NCI-H524 treated with DMSO at 0.1 percent for 48 hours (cell line): ENCODE measurements at regions not wholly inside any gene's neighbourhood (a gene's known extent, or its start where the extent isn't known, plus 50 kb on each side); places are given as distances from the start of the nearest gene placed in this dataset.

Experiments used
- DNase-seq: peaks from one replicate; lab custom pipeline; 2025; lab: John Stamatoyannopoulos, UW

GRCh38 chr10:107813451-107814162 is 649.1 kb upstream of the SORCS1 start:
- no peak for DNase-seq

- DNase-seq = no peak
These were observed 645.4 kb upstream of the SORCS1 start for GRCh38 chr10:107809889-107810288.

DNA sequence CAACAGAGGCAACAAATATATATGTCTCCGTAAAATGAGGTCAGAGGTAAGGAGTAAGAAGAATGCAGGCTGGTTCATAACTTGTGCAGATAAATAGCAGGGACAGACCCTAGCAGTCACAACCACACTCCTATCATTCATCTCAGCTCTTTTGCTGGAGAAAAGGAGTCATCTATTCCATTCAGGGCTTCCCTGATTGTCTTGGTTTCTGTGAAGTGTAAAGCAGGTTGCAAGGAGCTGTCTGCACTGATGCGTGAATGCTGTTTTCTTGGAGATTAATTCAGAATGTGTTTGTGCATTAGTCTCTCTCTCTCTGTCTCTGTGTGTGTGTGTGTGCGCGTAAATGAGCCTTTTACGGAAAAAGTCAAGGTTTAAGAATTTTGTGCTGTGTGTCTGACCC is 643.3 kb upstream of the SORCS1 start:
- DNase-seq = no peak

DNA sequence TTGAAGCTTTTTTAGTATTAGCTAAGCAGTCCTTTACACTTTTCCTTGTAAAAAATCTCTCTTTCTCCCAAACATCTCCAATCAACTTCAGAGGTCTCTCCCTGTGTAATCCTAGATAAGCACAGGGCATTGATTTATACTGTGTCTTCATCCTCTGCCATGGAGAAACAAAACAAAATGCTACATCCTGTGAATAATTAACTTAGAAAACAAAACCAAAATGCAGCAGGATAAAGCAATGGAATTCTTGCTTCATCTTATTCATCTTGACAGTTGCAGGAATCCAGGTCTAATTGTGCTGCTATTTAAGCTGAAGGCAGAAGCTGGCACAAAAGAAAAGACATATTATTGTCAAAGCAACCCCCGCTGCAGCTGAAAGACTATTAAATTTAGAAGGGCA is 641.5 kb upstream of the SORCS1 start:
- no peak for DNase-seq

- no peak for DNase-seq
These were observed 639.0 kb upstream of the SORCS1 start for GRCh38 chr10:107803546-107803945.

DNA sequence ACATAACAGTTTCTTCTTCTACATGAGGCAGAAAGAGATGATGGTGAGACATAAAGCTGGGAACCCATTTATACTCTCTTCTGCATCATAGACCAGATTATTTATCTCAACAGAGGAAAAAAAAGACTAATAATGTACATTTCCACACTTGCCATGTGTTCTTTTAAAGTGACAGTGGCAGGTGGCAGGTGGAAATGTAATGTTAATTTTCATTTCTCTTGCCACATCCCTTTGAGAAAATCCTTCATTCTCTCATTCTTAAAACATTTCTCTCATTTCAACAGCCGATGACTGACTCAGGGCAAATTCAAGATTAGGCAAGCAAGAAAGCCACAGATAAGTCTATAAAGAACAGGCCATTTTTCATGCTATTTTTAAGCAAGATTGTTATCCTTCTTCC is 635.6 kb upstream of the SORCS1 start:
- DNase-seq = no peak

- no peak for DNase-seq
These were observed 625.8 kb upstream of the SORCS1 start for GRCh38 chr10:107790271-107790670.

DNA sequence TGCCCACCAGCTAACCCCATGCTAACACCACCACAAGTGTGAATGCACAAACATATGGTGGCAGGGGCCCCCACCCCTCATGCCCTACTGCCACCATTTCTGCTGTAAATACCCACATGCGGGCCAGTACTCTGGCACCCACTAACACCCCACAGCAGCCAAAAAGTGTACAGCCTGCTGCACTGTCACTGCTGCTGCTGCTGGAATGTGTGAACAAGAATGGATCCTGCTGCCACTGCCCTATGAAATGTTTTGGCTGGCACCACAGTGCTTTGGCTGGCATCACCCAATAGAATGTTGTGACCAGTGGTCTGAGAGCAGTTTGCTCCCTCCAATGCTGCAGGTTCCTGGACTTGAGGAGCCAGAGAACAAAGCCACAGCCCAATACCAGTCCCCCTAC is 606.6 kb upstream of the SORCS1 start:
- DNase-seq = no peak

- no peak for DNase-seq
These were observed 602.7 kb upstream of the SORCS1 start for GRCh38 chr10:107767185-107767584.

DNA sequence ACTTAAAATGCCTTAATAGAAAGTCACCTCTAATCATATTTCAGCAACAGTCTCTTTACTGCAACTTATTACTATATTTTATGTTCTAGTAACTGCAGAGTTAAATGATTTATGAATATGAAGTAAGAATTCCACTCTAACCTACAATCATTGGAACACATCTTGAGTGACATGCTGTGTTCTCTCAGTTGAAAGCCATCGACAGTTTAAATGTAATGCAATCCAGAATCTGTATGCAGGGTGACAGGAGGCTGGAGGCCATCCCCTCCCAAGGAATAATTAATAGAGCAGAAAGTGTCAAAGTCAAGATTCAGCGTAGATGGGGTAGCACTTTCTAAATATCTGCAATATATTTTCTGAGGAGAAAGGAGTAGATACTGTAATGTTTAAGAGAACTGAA is 590.3 kb upstream of the SORCS1 start:
- DNase-seq = no peak

DNA sequence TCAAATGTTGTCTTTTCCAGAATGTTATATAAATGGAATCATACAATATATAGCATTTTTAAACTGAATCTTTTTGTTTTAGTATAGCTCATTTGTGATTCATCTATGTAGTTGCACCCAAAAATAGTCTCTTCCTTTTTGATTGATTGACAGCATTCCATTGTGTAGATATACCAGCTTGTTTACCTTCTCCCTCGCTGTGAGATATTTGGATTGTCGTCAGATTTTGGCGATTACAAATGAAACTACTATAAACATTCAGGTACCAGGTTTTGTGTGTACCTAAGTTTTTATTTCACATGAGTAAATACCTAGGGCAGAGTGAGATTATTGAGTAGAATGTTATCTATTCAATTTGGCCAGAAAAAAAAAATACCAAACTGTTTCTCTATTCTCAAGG is 584.7 kb upstream of the SORCS1 start:
- no peak for DNase-seq

- no peak for DNase-seq
These were observed 583.3 kb upstream of the SORCS1 start for GRCh38 chr10:107747851-107748250.

GRCh38 chr10:107741971-107742370 is 577.5 kb upstream of the SORCS1 start:
- DNase-seq = no peak

DNA sequence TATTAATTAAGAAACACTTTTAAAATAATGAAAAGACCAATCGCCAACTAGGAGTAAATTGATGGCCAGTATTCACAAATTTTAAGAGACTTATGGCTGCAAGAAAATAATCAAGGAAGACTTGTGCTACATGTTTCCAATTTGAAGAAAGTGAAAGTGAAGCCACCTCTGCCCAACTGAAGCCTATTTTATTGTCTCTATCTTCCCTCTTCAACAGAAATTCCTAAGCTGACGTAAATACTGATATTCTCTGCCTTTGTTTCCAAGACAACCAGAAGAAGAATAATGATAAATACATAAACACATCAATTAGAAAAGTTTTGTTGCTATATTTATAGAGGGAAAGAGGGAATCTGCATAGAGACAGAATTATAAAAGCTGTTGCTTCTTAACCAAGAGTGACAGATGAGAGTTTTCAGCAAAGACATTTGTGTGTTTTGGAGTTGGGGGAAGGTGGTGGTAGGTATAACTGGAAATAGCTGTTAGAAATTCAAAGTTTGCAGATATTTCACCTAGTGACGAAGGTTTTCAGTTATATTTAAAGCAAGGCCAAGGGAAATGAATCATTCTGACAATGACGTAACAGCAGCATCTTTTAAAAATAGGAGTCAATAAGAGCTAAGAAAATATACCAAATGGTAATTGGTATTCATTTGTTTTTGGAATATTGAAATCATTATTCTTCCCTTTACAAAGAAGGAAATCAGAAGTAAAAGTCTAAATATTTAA is 576.6 kb upstream of the SORCS1 start:
- no peak for DNase-seq

- no peak for DNase-seq
These were observed 575.4 kb upstream of the SORCS1 start for GRCh38 chr10:107739951-107740350.

- no peak for DNase-seq
These were observed 569.0 kb upstream of the SORCS1 start for GRCh38 chr10:107733328-107734130.

DNA sequence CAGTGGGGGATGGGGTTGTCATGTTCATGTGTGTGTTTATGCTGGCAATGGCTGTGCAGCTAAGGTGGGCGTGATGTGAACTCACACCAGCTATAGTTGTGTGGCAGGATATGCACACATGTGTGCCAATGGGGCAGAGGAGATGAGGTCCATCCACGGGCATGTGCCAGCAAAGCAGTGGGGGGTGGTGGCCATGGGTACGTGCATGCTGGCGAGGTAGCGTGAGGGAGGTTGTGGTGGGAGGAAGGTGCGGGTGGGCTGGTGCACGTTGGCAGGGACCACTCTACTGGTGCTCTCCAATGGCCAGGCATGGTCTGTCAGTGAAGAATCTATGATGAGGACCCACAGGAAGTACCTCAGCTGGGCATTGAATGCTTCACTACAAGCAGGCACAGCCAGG is 567.5 kb upstream of the SORCS1 start:
- no peak for DNase-seq

- DNase-seq = no peak
These were observed 564.3 kb upstream of the SORCS1 start for GRCh38 chr10:107728807-107729206.

- DNase-seq = no peak
These were observed 563.3 kb upstream of the SORCS1 start for GRCh38 chr10:107727767-107728317.

GRCh38 chr10:107718864-107719263 is 554.4 kb upstream of the SORCS1 start:
- no peak for DNase-seq

DNA sequence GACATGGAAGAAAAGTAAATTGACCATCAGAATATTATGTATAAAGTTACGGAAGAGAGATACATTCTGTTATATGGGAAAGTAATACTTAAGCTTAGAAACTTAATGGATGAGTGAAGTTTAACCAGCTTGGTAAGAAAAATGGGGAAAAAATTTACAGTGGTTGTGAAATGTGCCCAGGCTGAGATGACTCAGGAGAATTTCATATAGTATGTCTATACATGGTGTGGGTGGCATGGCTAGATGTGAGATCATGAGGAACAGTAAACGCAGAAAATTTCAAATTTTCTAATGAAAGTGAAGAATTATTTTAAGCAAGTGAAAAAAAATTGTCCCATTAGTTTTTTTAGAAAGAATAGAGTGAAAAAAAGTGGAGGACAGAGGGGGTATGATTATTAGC is 552.5 kb upstream of the SORCS1 start:
- DNase-seq = no peak

DNA sequence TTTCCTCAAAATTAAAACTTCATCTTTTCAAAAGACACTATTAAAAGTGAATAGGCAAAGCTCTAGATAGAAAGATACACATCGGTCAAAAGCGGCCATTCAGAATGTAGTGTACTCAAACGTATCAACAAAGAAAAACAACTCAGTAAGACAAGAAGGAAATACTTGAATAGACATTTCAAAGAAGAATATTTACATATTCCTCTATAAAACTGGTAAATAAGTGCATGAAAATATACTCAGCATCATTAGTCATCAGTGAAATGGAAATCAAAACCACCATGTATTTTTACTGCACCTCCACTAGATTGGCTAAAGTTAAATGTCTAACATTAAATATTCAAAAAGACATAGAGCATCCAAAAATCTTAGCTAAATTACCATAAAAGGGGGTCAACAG is 551.1 kb upstream of the SORCS1 start:
- DNase-seq = no peak

DNA sequence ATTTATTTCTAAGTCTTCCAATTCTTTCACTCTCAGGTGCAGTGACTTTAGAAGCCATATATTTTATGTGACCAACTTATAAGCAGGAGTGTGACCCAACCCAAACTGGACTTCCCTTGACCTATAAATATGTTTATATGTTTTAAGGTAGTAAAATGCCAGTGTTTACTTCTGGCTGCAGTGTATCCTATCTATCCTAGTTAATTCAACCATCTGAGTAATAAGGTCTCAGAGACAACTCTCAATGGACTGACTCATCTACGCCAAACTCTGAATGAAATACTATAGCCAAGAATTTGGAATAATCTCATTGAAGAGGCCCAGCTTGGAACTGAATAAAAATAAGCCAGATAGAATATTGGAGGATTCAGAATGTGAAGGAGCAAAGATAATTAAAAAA is 544.5 kb upstream of the SORCS1 start:
- DNase-seq = no peak
